Skeletal muscle tissue (tissue), 3 donors: ENCODE measurements at regions not wholly inside any gene's neighbourhood (a gene's known extent, or its start where the extent isn't known, plus 50 kb on each side); places are given as distances from the start of the nearest gene placed in this dataset.
A peak's percentile ranks its signal among the peaks of the same experiment; 100 is the strongest.

Experiments used
- H3K27ac ChIP-seq: one replicate; pipeline ENCODE4 v1.7.0; 2013; ENCODE audit warnings: mild to moderate bottlenecking, low read depth, low read length, inconsistent platforms
- H3K27me3 ChIP-seq, 3 donors: one replicate each; pipeline ENCODE4 v1.7.0; 2013; ENCODE audit warnings: low read length in 3 of 3; ENCODE audit not compliant: control insufficient read depth in 3 of 3, insufficient read depth in 3 of 3
- H3K36me3 ChIP-seq, 3 donors: one replicate each; pipeline ENCODE4 v1.7.0; 2013; ENCODE audit warnings: low read length in 3 of 3; ENCODE audit not compliant: control insufficient read depth in 3 of 3, insufficient read depth in 3 of 3
- H3K4me1 ChIP-seq, 3 donors: one replicate each; pipeline ENCODE4 v1.7.0; 2013; ENCODE audit warnings: low read length in 3 of 3, mild to moderate bottlenecking in 3 of 3; ENCODE audit not compliant: control insufficient read depth in 3 of 3, insufficient read depth in 3 of 3
- H3K4me3 ChIP-seq, 3 donors: one replicate each; pipeline ENCODE4 v1.7.0; 2013; ENCODE audit warnings: low read length in 3 of 3
- H3K9ac ChIP-seq, 3 donors: one replicate each; pipeline ENCODE4 v1.7.0; 2013; ENCODE audit warnings: low read length in 3 of 3, mild to moderate bottlenecking in 3 of 3, moderate library complexity in 2 of 3, low read depth in 1 of 3
- H3K9me3 ChIP-seq, 3 donors: one replicate each; pipeline ENCODE4 v1.7.0; 2013; ENCODE audit warnings: low read length in 3 of 3; ENCODE audit not compliant: control insufficient read depth in 3 of 3
- donor health status: Osteomylitis.

- no peaks in the 10 kb centered on the region for H3K27me3 ChIP-seq
- H3K9ac ChIP-seq = no peak overlapping the region
- no peaks in the 10 kb centered on the region for H3K4me1 ChIP-seq
- H3K4me3 ChIP-seq = no peak overlapping the region
- peaks cover 0 to 13% (median 2%) of the 10 kb centered on the region in 3 donors for H3K9me3 ChIP-seq
- H3K36me3 ChIP-seq = no peaks in the 10 kb centered on the region
- no peak overlapping the region for H3K27ac ChIP-seq
These were observed 108.9 kb downstream of the INHBB start for GRCh38 chr2:120454654-120455385.

GRCh38 chr2:120455390-120455789 is 109.5 kb downstream of the INHBB start:
- Histone ChIP-seq H3K9ac (no peak overlapping the region), H3K4me1 (no peaks in the 10 kb centered on the region), H3K9me3 (peaks cover 0 to 13% (median 2%) of the 10 kb centered on the region in 3 donors), H3K4me3 (no peak overlapping the region), H3K27ac (no peak overlapping the region), H3K27me3 (no peaks in the 10 kb centered on the region), H3K36me3 (no peaks in the 10 kb centered on the region)

DNA sequence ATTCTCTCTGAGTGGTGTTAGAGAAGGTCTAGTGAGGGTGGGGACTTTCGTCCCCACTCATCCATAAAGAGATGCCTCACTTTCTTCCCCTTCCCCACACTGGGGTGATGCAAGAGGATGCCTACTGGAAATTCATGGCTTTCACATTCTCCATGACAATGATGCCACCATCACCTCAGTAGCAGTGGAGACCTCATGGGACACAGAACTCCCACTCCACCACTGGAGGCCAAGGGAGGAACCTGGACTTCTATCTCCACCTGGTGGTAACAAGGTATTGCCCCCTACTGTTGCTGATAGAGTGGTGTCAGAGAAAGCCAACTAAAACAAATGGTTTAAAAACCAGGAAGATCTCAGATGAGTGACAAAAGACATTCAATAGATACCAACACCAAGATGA is 110.9 kb downstream of the INHBB start:
- H3K27me3 ChIP-seq = no peaks in the 10 kb centered on the region
- no peaks in the 10 kb centered on the region for H3K36me3 ChIP-seq
- no peak overlapping the region for H3K4me3 ChIP-seq
- peaks cover 0 to 13% (median 2%) of the 10 kb centered on the region in 3 donors for H3K9me3 ChIP-seq
- no peaks in the 10 kb centered on the region for H3K4me1 ChIP-seq
- no peak overlapping the region for H3K9ac ChIP-seq
- H3K27ac ChIP-seq = no peak overlapping the region

- Histone ChIP-seq H3K4me3 (no peak overlapping the region), H3K4me1 (no peaks in the 10 kb centered on the region), H3K27me3 (peaks cover 0 to 6% (median 0%) of the 10 kb centered on the region in 3 donors), H3K9me3 (peaks cover 0 to 13% (median 2%) of the 10 kb centered on the region in 3 donors), H3K9ac (no peak overlapping the region), H3K27ac (no peak overlapping the region), H3K36me3 (no peaks in the 10 kb centered on the region)
These were observed 114.6 kb downstream of the INHBB start for GRCh38 chr2:120460511-120460910.

- Histone ChIP-seq H3K9me3 (peaks cover 0 to 13% (median 2%) of the 10 kb centered on the region in 3 donors), H3K27ac (no peak overlapping the region), H3K4me1 (no peaks in the 10 kb centered on the region), H3K4me3 (no peak overlapping the region), H3K9ac (no peak overlapping the region), H3K36me3 (no peaks in the 10 kb centered on the region), H3K27me3 (peaks cover 0 to 6% (median 0%) of the 10 kb centered on the region in 3 donors)
These were observed 115.2 kb downstream of the INHBB start for GRCh38 chr2:120461092-120461491.

DNA sequence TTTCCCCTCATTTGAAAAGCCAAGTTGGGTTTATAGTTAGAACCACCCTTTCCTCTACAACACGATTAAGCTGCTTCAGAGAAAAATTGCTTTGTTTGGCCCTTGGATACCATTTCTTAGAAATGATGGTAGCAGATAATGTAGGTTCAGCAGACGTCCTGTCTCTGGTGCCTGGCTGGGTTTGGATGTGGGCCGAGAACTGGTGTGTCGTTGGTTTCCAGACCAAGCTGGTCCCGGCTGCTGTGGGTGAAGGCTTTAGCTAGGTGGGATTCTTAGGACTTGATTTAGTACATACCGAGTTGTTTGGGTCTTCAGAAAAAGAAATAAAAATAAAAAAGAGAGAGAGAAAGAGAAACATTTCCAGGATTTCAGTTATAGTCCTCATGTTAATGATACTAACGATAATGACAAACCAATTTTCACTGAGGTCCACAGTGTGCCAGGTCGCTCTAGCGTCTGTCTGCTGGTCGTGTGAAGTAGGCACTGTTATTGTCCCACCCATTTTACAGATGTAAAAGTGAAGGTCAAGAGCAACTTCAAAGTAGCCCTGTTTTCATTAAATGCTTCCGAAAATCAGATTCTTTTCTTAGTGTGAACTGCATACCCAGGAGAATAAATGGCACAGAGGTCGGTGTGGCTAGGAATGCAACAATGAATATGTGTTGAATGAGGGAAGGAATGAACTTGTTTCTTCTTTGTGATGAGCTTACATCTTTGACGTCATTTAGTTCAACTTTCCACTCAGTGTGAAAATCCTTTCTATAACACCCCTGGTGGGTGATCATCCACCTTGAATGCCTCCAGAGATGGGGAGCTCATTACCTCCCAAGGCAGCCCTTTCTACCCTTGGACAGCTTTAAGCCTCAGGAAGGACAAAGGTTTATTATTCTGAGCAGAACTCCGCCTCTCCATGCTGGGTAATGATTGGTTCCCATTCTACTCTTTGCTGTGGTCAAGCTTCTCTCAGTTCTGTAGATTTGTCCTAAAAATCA is 115.9 kb downstream of the INHBB start:
- Histone ChIP-seq H3K27ac (no peak overlapping the region), H3K27me3 (peaks cover 0 to 6% (median 0%) of the 10 kb centered on the region in 3 donors), H3K9ac (no peak overlapping the region), H3K9me3 (peaks cover 0 to 13% (median 2%) of the 10 kb centered on the region in 3 donors), H3K36me3 (no peaks in the 10 kb centered on the region), H3K4me1 (peaks cover 0 to 4% (median 0%) of the 10 kb centered on the region in 3 donors), H3K4me3 (no peak overlapping the region)

DNA sequence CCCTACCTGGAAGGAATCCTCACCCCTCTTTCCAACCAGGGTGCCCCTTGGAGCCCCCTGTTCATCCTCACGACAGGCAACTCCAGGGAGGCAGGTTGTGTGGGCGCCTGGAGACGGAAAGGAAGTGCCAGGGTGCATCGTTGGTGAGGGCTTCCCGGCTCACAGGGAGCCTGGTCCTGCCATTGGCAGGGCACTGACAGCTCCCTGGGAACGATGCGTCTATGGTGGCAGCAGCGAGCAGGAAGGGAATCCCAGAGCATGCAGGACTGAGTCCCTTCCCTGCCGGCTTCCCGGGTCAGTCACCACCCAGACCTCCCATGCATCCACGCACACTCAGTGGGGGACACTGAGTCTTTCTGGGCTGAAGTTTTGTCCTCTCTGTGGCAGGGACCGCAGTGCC is 117.6 kb downstream of the INHBB start:
- Histone ChIP-seq H3K9ac (no peak overlapping the region), H3K4me1 (peaks cover 0 to 4% (median 4%) of the 10 kb centered on the region in 3 donors), H3K27me3 (peaks cover 0 to 6% (median 0%) of the 10 kb centered on the region in 3 donors), H3K36me3 (no peaks in the 10 kb centered on the region), H3K4me3 (no peak overlapping the region), H3K27ac (no peak overlapping the region), H3K9me3 (no peaks in the 10 kb centered on the region)

- Histone ChIP-seq H3K27ac (no peak overlapping the region), H3K9me3 (no peaks in the 10 kb centered on the region), H3K9ac (peak overlapping the region in 1 of 3 donors; percentile 16), H3K4me1 (peaks cover 0 to 8% (median 7%) of the 10 kb centered on the region in 3 donors), H3K4me3 (no peak overlapping the region), H3K27me3 (peaks cover 0 to 6% (median 0%) of the 10 kb centered on the region in 3 donors), H3K36me3 (no peaks in the 10 kb centered on the region)
These were observed 118.1 kb downstream of the INHBB start for GRCh38 chr2:120463996-120464395.

GRCh38 chr2:120464448-120464931 is 118.6 kb downstream of the INHBB start:
- H3K9ac ChIP-seq = peak overlapping the region in 1 of 3 donors; percentile 16
- H3K27me3 ChIP-seq = peaks cover 0 to 6% (median 0%) of the 10 kb centered on the region in 3 donors
- no peaks in the 10 kb centered on the region for H3K36me3 ChIP-seq
- H3K9me3 ChIP-seq = no peaks in the 10 kb centered on the region
- H3K4me1 ChIP-seq = peaks cover 2 to 12% (median 10%) of the 10 kb centered on the region in 3 donors
- no peak overlapping the region for H3K27ac ChIP-seq
- H3K4me3 ChIP-seq = no peak overlapping the region
